AG10803 (cell line): ENCODE measurements at regions not wholly inside any gene's neighbourhood (a gene's known extent, or its start where the extent isn't known, plus 50 kb on each side); places are given as distances from the start of the nearest gene placed in this dataset.

ENCODE experiments used
- DNase-seq: peaks from one replicate; pipeline ENCODE4 v3.0.0; 2010; ENCODE audit warnings: low read depth
- H3K4me3 ChIP-seq: 2 replicates; pipeline ENCODE4 v1.5.1; 2011; ENCODE audit warnings: mild to moderate bottlenecking, low read length, control low read depth
- CTCF ChIP-seq: conservative IDR thresholded peaks from 2 replicates; pipeline ENCODE4 v1.5.1; 2011; ENCODE audit warnings: mild to moderate bottlenecking, low read length, control low read depth, inconsistent platforms

- TF ChIP-seq CTCF, result no peak
- no peak overlapping the region for H3K4me3 ChIP-seq
- no peak for DNase-seq
Observed at GRCh38 chr12:83866477-83866876, 1046.1 kb downstream of the SLC6A15 start.

- no peak overlapping the region for H3K4me3 ChIP-seq
- TF ChIP-seq CTCF, result no peak
- DNase-seq, result no peak
Observed at GRCh38 chr12:83865431-83865830, 1047.2 kb downstream of the SLC6A15 start.

GRCh38 chr12:83864054-83864453, 1048.5 kb downstream of the SLC6A15 start:
- no peak for TF ChIP-seq CTCF
- H3K4me3 ChIP-seq, result no peak overlapping the region
- DNase-seq, result no peak

GRCh38 chr12:83859021-83859420, 1053.6 kb downstream of the SLC6A15 start:
- peak; percentile 21 for DNase-seq
- H3K4me3 ChIP-seq, result no peak overlapping the region
- TF ChIP-seq CTCF, result no peak

- no peak for DNase-seq
- TF ChIP-seq CTCF, result no peak
- H3K4me3 ChIP-seq, result no peak overlapping the region
Observed at GRCh38 chr12:83856803-83857202, 1055.8 kb downstream of the SLC6A15 start.

GRCh38 chr12:83850531-83850930, 1062.1 kb downstream of the SLC6A15 start:
- TF ChIP-seq CTCF, result no peak
- no peak overlapping the region for H3K4me3 ChIP-seq
- no peak for DNase-seq

GRCh38 chr12:83848702-83849101, 1063.9 kb downstream of the SLC6A15 start:
- H3K4me3 ChIP-seq, result no peak overlapping the region
- no peak for TF ChIP-seq CTCF
- DNase-seq, result no peak
